K562 (cell line): ENCODE measurements at regions not wholly inside any gene's neighbourhood (a gene's known extent, or its start where the extent isn't known, plus 50 kb on each side); places are given as distances from the start of the nearest gene placed in this dataset.

ENCODE experiments used
- BRF1 ChIP-seq: IDR thresholded peaks from 3 replicates; pipeline ENCODE4 v1.6.1; 2011; ENCODE audit warnings: borderline replicate concordance, mild to moderate bottlenecking; ENCODE audit not compliant: insufficient read length; ENCODE audit errors: extremely low read depth
- CBFB ChIP-seq: sonication (generic); formaldehyde crosslinking; IDR thresholded peaks from 2 replicates; pipeline ENCODE4 v1.4.0; 2020; ENCODE audit warnings: mild to moderate bottlenecking, missing genetic modification reagents
- CBX3 ChIP-seq, 2 experiments: IDR thresholded peaks; 1 replicate in 1 of 2; 2 replicates in 1 of 2; pipeline ENCODE4 v1.6.1; 2012; ENCODE audit warnings: inconsistent platforms in 2 of 2, low read length in 2 of 2, borderline replicate concordance in 1 of 2, control low read depth in 1 of 2
- CSDE1 ChIP-seq, 2 experiments: fragments of 450-650 bp; IDR thresholded peaks; 2 replicates each; pipeline ENCODE4 v1.6.1; 2016; ENCODE audit warnings: mild to moderate bottlenecking in 1 of 2
- DNMT1 ChIP-seq: fragments of 450-650 bp; IDR thresholded peaks from 2 replicates; pipeline ENCODE4 v1.6.1; 2016; ENCODE audit warnings: antibody characterized with exemption, mild to moderate bottlenecking
- EWSR1 ChIP-seq: fragments of 450-650 bp; IDR thresholded peaks from 2 replicates; pipeline ENCODE4 v1.6.1; 2018; ENCODE audit warnings: borderline replicate concordance, mild to moderate bottlenecking, low read depth, moderate library complexity; ENCODE audit not compliant: partially characterized antibody
- GTF2E2 ChIP-seq: fragments of 200-800 bp; sonication (Bioruptor generic); IDR thresholded peaks from 2 replicates; pipeline ENCODE4 v1.6.1; 2016; ENCODE audit warnings: missing genetic modification characterization, missing compliant biosample characterization
- HIVEP1 ChIP-seq: fragments of 250-450 bp; sonication (Bioruptor Pico); IDR thresholded peaks from 2 replicates; pipeline ENCODE4 v1.4.0; 2020; ENCODE audit warnings: mild to moderate bottlenecking
- HMGN3 ChIP-seq: IDR thresholded peaks from 2 replicates; pipeline ENCODE4 v1.6.1; 2011; ENCODE audit warnings: borderline replicate concordance, low read depth, mild to moderate bottlenecking, mixed read lengths, low read length; ENCODE audit not compliant: insufficient read length; ENCODE audit errors: extremely low read depth
- IRF2 ChIP-seq: sonication (generic); formaldehyde crosslinking; IDR thresholded peaks from 2 replicates; pipeline ENCODE4 v1.8.1; 2022; ENCODE audit warnings: mild to moderate bottlenecking, missing genetic modification reagents
- KDM1A ChIP-seq, 2 experiments: fragments of 450-650 bp; IDR thresholded peaks; 2 replicates each; pipeline ENCODE4 v1.6.1; 2016; ENCODE audit warnings: mild to moderate bottlenecking in 2 of 2
- MECOM ChIP-seq: fragments of 250-450 bp; sonication (Bioruptor Pico); IDR thresholded peaks from 2 replicates; pipeline ENCODE4 v1.8.0; 2022; ENCODE audit warnings: inconsistent platforms
- NUFIP1 ChIP-seq: fragments of 450-650 bp; IDR thresholded peaks from 2 replicates; pipeline ENCODE4 v1.6.1; 2018; ENCODE audit not compliant: partially characterized antibody
- POLR2AphosphoS2 ChIP-seq: IDR thresholded peaks from 2 replicates; pipeline ENCODE4 v1.6.1; 2012; ENCODE audit warnings: low read length, improper control_type of control experiment
- POLR2AphosphoS5 ChIP-seq: IDR thresholded peaks from 2 replicates; pipeline ENCODE4 v1.6.1; 2011; ENCODE audit warnings: mild to moderate bottlenecking, low read depth, low read length, moderate library complexity; ENCODE audit not compliant: control insufficient read depth, insufficient read depth
- PTBP1 ChIP-seq: fragments of 200-400 bp; formaldehyde crosslinking; IDR thresholded peaks from 2 replicates; pipeline ENCODE4 v1.6.1; 2017; ENCODE audit warnings: low read depth, low read length
- SOX6 ChIP-seq: fragments of 450-650 bp; IDR thresholded peaks from 2 replicates; pipeline ENCODE4 v1.6.1; 2014; ENCODE audit warnings: mild to moderate bottlenecking
- STAG1 ChIP-seq: sonication (generic); formaldehyde crosslinking; IDR thresholded peaks from 2 replicates; pipeline ENCODE4 v1.5.0; 2020; ENCODE audit warnings: missing genetic modification reagents, borderline replicate concordance
- TCF7L2 ChIP-seq: fragments of 150-350 bp; IDR thresholded peaks from 2 replicates; pipeline ENCODE4 v1.6.1; 2016; ENCODE audit warnings: low read depth, mild to moderate bottlenecking, low read length, moderate library complexity
- TEAD2 ChIP-seq: fragments of 450-650 bp; IDR thresholded peaks from 2 replicates; pipeline ENCODE4 v1.6.1; 2016; ENCODE audit warnings: missing genetic modification characterization, control low read depth, missing compliant biosample characterization
- ZBTB17 ChIP-seq: fragments of 450-650 bp; formaldehyde crosslinking; IDR thresholded peaks from 2 replicates; pipeline ENCODE4 v1.4.0; 2020; ENCODE audit warnings: mild to moderate bottlenecking
- ZNF354B ChIP-seq: fragments of 250-450 bp; sonication (Bioruptor Pico); IDR thresholded peaks from 2 replicates; pipeline ENCODE4 v1.4.0; 2020
- TF ChIP-seq, protein P1 (sequence below): fragments of 250-450 bp; sonication (Bioruptor Pico); IDR thresholded peaks from 2 replicates; pipeline ENCODE4 v1.8.0; 2021; ENCODE audit warnings: moderate library complexity, mild to moderate bottlenecking, inconsistent platforms
- TF ChIP-seq, protein P2 (sequence below), 2 experiments: fragments of 450-650 bp; conservative IDR thresholded peaks; 2 replicates each; pipeline ENCODE4 v1.6.1; 2017; ENCODE audit warnings: mild to moderate bottlenecking in 2 of 2, moderate library complexity in 2 of 2
- TF ChIP-seq, protein P3 (sequence below): IDR thresholded peaks from 2 replicates; pipeline ENCODE4 v1.6.1; 2012; ENCODE audit warnings: low read depth, low read length, improper control_type of control experiment, borderline replicate concordance

DNA sequence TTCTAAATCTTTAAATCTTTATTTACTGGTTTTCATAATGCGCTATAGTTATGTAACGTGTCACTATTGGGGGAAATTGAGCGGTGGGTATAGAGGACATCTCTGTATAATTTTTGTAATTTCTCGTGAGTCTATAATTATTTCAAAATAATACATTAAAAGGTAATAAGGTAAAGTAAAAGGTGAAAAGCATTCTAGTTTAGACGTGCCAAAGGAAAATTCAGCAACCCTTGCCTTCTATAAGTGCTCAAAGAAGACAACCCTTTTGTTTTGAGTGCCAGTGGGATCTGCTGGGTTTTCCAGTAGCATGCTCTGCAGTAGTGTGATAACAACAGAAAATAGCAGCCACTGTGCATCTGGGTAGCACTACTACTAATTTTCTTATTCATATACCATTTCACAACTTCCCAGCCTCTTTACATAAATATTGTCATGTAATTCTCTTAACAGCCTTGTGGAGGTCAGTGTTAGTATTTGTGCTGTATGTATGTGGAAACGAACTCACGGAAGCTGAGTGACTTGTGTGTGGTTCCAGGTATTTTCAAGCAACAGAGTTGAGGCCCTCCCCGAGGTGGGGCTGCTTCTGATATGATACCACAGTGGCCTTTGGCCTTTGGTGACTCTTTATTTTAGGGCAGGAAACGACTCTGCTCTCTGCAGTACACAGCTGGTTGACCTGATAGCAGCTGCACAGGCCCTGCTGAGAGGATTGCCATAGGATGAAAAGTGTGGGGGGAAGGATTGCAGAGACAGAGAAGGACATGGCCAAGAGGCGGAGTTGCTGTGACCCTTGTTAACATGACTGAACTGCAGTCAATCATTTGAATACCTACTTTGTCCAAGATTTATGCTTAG, 104.5 kb downstream of the TDRD15 start (continued):
- TF ChIP-seq BRF1 (no peak), MECOM (no peak), SOX6 (peak; percentile 89), POLR2AphosphoS2 (no peak), TCF7L2 (no peak), STAG1 (CRISPR knock-in tag) (no peak), ZBTB17 (no peak), EWSR1 (no peak), TEAD2 (tag) (no peak), GTF2E2 (tag) (no peak), IRF2 (CRISPR knock-in tag) (no peak), NUFIP1 (no peak), CBFB (CRISPR knock-in tag) (0 out of 2 replicates have a peak, but pooled peaks have one; percentile 38), POLR2AphosphoS5 (peak; percentile 90), CBX3 (IDR thresholded peaks at IDR 0.05; ENCODE audit: borderline replicate concordance in 1 of 2, low read length in 2 of 2) (peak in 1 of 2 experiments; percentile 85; a peak in 2 of 3 replicates), HMGN3 (no peak), CSDE1 (IDR thresholded peaks at IDR 0.05) (no peak), PTBP1 (no peak), DNMT1 (no peak), HIVEP1 (no peak), KDM1A (IDR thresholded peaks at IDR 0.05) (peak; percentile 89 to 90), ZNF354B (CRISPR knock-in tag) (no peak)
- TF ChIP-seq, protein P1, sequence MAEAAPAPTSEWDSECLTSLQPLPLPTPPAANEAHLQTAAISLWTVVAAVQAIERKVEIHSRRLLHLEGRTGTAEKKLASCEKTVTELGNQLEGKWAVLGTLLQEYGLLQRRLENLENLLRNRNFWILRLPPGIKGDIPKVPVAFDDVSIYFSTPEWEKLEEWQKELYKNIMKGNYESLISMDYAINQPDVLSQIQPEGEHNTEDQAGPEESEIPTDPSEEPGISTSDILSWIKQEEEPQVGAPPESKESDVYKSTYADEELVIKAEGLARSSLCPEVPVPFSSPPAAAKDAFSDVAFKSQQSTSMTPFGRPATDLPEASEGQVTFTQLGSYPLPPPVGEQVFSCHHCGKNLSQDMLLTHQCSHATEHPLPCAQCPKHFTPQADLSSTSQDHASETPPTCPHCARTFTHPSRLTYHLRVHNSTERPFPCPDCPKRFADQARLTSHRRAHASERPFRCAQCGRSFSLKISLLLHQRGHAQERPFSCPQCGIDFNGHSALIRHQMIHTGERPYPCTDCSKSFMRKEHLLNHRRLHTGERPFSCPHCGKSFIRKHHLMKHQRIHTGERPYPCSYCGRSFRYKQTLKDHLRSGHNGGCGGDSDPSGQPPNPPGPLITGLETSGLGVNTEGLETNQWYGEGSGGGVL = no peak
- TF ChIP-seq, protein P2, sequence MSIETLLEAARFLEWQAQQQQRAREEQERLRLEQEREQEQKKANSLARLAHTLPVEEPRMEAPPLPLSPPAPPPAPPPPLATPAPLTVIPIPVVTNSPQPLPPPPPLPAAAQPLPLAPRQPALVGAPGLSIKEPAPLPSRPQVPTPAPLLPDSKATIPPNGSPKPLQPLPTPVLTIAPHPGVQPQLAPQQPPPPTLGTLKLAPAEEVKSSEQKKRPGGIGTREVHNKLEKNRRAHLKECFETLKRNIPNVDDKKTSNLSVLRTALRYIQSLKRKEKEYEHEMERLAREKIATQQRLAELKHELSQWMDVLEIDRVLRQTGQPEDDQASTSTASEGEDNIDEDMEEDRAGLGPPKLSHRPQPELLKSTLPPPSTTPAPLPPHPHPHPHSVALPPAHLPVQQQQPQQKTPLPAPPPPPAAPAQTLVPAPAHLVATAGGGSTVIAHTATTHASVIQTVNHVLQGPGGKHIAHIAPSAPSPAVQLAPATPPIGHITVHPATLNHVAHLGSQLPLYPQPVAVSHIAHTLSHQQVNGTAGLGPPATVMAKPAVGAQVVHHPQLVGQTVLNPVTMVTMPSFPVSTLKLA (conservative IDR thresholded peaks at IDR 0.05) = 0 out of 4 replicates have a peak, but pooled peaks of 1 of the 2 experiments have one; percentile 44
- TF ChIP-seq, protein P3, sequence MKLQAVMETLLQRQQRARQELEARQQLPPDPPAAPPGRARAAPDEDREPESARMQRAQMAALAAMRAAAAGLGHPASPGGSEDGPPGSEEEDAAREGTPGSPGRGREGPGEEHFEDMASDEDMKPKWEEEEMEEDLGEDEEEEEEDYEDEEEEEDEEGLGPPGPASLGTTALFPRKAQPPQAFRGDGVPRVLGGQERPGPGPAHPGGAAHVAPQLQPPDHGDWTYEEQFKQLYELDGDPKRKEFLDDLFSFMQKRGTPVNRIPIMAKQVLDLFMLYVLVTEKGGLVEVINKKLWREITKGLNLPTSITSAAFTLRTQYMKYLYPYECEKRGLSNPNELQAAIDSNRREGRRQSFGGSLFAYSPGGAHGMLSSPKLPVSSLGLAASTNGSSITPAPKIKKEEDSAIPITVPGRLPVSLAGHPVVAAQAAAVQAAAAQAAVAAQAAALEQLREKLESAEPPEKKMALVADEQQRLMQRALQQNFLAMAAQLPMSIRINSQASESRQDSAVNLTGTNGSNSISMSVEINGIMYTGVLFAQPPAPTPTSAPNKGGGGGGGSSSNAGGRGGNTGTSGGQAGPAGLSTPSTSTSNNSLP = peak; percentile 47; the same call in 1 of the 2 replicates
